ENCODE measurements at regions not wholly inside any gene's neighbourhood (a gene's known extent, or its start where the extent isn't known, plus 50 kb on each side); places are given as distances from the start of the nearest gene placed in this dataset.

GRCh38 chr1:5105744-5106143, 451.3 kb downstream of the AJAP1 start:
- DNase-seq: no peak

- peak; percentile 73 to 75 for DNase-seq
Observed at GRCh38 chr1:5099558-5099957, 445.1 kb downstream of the AJAP1 start.

DNA sequence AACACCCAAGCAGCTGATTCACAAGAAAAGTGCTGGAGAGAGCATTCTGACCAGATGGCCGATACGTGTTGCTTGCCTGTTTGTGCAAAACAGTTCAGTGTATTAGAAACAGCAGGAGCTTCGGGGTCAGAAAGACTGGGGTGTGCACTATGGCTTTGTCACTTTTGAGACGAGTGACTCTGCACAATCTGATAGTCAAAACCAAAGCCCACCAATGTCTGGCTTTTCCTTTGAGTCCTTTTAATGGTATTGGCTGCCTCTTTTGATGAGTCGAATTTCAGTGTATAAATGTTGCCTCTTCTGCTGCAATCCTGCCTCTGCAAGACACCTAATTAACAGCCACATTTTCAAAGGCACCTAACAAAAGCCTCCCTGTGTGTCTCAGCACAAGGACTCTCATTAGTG, 444.6 kb downstream of the AJAP1 start:
- no peak for DNase-seq

DNA sequence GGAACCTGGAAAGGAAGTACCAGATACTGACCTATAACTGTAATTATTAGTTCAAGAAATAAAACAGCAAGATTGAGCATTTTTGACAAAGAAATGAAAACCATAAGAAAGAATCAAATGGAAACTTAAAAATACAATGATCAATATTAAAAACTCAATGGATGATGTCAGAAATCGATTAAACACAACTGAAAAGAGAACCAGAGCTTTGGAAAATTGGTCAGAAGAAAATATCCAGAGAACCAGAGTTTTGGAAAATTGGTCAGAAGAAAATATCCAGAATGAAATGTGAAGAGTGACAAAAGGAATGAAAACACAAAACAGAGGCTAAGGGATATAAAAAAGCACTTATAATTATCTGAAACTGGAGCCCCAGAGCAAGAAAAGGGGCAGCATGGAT, 438.6 kb downstream of the AJAP1 start:
- no peak for DNase-seq

DNA sequence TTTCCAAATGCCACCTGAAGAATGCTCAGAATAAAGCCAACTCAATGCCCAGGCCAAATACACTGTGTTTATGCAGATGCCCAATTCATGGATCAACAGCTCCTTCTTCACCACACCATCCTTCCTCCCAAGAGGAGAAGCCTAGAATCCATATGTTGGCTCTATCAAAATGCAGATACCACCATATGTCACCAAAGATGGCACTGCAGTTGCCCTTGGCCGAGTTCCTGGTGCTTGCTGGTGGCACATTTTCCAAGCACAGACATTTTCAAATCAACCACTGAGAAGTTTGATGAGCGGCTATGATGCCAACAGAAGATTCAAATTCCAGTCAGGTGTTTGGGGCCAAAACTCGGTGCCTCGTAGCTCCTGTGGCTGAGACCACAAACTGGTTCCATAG, 430.3 kb downstream of the AJAP1 start:
- DNase-seq: no peak

DNA sequence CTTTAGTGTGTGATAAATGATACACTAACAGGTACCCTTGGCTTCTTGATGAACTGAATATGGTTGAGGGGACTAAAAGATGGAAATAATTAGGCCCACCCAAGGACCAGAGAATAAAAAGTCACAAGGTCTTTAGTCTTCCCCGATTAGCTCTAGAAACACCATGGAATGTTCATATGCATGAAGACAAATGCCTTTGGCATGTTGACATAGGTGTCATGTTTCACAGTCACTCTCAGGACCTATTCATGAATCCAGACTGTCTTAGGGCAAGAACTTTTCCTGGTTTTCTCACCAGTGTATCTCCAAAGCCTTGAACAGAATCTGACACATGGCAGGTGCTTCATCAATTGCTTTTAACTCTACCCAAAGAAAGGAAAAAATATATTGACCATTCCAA, 412.8 kb downstream of the AJAP1 start:
- DNase-seq: no peak

DNA sequence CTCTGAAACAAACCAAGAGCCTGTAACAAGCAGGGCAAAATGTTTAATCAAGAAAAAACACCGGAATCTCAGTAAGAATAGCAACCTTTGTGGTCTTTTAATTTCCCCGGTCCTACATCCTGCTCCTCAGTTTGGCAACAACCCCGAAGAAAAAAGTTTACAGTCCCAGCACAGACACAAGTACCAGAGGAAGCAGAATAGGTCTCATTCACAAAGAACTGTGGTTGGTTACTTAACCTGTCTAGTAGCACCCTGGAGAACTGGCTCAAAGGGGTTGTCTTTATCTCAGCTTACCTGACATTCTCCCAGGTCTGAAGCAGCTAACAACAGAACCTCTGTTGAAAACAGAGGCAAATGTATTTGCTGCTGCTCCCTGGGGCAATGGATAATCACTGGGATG, 399.3 kb downstream of the AJAP1 start:
- DNase-seq: no peak

- no peak for DNase-seq
Observed at GRCh38 chr1:5029136-5029535, 374.7 kb downstream of the AJAP1 start.

DNA sequence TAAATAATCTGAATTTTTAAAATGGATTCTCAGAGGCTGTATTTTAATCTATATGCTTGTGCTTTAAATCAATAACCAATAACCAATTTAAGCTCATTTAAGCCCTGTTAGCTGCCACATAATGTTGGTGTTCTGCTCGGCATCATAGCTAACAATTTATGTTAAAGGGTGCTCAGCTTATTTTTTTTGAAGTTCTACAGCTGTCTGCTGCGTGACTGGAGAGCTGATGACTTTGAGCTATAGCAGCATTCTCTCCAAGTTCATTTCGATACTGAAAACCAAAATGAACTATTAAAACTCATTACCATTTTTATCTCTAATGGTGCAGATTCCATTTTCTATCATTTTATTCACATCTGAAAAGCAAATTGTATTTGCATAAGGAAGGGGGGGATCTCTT, 357.8 kb downstream of the AJAP1 start:
- DNase-seq: no peak

DNA sequence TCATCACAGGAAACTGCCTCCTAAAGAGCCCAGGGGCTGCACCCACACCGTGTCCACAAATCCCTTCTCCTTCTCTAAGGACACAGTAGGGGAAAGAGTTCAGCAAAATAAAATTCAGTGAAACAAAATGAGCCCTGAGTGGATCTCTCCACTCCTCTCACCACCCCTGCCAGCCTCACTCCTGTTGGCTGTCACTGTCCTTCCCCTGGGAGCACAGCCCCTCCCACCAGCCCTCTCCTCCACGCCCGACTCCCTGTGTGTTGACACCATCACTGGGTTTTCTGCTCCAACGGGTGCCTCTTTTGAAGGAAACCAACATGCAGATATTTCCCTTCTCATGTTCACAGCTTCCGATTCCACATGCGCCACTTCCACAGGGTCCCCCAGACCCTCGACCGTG, 356.2 kb downstream of the AJAP1 start:
- no peak for DNase-seq

- no peak for DNase-seq
Observed at GRCh38 chr1:5010236-5010635, 355.8 kb downstream of the AJAP1 start.

- no peak for DNase-seq
Observed at GRCh38 chr1:5009376-5010065, 355.1 kb downstream of the AJAP1 start.

GRCh38 chr1:5005171-5005570, 350.8 kb downstream of the AJAP1 start:
- no peak for DNase-seq

- no peak for DNase-seq
Observed at GRCh38 chr1:5002676-5003075, 348.3 kb downstream of the AJAP1 start.

DNA sequence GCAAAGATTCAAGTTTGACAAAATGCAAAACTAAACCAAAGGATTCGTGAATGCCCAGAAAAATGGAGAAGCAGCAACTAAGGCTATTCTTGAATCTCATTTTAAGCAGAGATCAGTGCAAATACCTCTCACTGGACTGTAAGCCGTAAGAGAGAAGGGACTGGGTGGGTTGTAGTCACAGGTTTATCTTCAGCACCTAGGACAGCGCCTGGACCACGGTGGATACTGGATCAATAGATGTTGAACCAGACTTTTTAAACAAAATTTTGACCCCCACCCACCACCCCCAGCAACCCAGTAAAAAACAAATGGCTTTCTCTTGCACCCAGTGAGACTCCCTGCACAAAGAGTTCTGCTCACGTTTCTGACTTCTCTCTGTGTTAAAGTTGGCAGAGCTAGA, 347.1 kb downstream of the AJAP1 start:
- no peak for DNase-seq

- DNase-seq: no peak
Observed at GRCh38 chr1:4986306-4986705, 331.9 kb downstream of the AJAP1 start.

DNA sequence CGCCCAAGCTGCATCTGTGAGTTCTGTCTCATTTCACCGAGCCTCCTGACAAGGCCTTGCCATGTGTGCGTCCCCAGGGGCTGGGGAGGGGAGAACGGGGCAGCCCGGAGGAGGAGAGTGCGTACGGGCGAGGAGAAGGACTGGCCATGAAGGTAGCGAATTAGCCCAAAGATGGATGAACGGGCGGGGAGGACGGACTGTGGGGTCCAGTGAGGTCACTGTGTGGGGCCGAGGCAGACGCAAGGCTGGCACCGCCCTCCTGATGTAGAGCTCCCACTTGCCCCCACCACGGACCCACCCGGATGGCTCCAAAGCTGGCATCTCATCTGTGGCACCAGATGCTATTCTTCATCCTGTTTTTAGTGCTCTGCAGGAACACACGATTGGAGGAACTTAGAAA, 330.4 kb downstream of the AJAP1 start:
- no peak for DNase-seq

- DNase-seq: no peak
Observed at GRCh38 chr1:4980211-4980610, 325.8 kb downstream of the AJAP1 start.

GRCh38 chr1:4978660-4979390, 324.4 kb downstream of the AJAP1 start:
- no peak for DNase-seq

DNA sequence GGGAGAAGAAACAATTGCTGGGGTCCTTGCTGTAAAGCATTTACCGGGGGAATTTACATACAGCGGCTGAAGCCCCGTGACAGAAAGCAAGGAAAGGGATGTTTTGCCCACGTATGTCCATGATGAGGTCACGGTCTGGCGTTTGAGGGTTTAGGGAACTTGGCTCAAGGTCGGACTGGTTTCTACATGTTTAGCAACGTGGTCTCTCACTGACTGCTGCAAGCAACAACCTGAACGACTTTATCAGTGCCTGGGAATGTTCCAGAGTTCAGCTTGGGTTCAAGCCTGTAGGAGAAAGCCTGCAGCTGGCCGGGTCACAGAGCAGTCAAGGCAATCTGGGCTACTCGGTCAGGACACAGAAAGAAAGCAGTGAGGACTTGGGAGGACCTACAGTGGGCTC, 323.3 kb downstream of the AJAP1 start:
- no peak for DNase-seq

GRCh38 chr1:4976859-4977440, 322.5 kb downstream of the AJAP1 start:
- DNase-seq: no peak

GRCh38 chr1:4975856-4976255, 321.4 kb downstream of the AJAP1 start:
- DNase-seq: no peak

DNA sequence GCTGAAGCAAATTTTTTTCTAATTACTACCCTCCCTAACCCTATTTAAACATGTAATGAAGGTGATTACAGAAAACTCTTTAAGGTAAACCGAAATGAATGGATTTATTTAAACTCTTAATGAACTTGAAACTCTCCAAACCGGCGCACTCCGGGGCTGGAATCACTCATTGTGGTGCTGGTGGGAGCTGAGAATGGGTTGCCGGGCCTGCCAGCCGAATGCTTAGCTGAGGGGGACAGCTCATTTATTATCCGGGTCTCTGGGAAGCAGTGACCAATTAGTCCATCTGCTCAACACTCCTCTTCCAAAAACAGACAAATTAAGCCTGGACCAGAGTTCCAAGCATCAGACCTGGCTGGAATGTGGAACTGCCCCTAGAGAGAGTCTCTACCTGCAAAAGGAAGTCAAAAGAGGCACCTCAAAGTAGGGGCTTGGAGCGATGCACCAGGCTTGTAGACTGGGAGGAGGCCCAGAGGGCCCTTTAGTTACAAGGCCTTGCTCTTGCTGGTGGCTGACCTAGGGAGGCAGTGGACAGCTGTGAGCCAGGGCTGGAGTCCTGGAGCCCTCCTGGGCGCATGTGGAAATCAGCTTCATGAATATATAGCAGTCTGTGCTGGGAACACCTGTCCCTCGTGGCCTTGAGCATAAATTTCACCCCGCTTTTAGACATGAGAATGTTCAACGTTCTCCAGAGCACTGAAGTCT, 320.7 kb downstream of the AJAP1 start:
- DNase-seq: no peak

- DNase-seq: no peak
Observed at GRCh38 chr1:4973341-4973740, 318.9 kb downstream of the AJAP1 start.

Data from SHP77 (cell line).